ENCODE measurements at regions not wholly inside any gene's neighbourhood (a gene's known extent, or its start where the extent isn't known, plus 50 kb on each side); places are given as distances from the start of the nearest gene placed in this dataset.
A peak's percentile ranks its signal among the peaks of the same experiment; 100 is the strongest.

DNA sequence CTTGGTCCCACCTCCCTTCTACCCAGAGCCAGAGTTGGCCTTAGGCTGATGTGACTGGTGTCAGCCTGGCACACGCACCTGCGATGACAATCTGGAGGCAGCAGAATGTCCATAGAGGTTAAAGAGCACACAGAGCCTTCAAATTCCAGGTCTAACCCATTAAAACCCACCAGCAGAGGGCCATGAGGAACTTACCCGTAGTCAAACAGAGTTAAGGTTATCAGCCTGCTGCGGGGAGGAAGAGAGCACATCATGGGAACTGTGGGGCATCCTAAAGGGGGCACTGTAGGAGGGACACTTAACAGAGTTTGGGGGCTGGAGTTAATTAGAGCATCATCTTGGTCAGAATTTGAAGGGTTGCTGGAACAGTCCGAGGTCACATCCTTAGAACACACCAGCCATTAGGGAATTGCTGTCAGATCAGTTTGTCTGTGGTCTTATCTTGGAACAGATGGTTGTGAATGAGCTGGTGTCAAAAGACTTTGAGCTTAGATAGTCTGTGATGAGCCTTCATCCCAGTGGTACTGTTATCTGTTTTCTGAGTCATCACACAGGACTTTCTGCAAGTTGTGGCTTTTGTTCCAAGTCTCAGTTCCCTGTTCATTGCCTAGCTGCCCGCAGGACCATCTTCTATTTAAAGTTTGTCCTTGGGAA lies 248.6 kb downstream of the LOXHD1 start (continued):
- TF ChIP-seq, protein P1, sequence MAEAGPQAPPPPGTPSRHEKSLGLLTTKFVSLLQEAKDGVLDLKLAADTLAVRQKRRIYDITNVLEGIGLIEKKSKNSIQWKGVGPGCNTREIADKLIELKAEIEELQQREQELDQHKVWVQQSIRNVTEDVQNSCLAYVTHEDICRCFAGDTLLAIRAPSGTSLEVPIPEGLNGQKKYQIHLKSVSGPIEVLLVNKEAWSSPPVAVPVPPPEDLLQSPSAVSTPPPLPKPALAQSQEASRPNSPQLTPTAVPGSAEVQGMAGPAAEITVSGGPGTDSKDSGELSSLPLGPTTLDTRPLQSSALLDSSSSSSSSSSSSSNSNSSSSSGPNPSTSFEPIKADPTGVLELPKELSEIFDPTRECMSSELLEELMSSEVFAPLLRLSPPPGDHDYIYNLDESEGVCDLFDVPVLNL (CRISPR knock-in tag; IDR thresholded peaks at IDR 0.05; ENCODE audit: low read depth) = no peak
- TF ChIP-seq PRPF4 (IDR thresholded peaks at IDR 0.05; ENCODE audit: insufficient read depth, low read depth, low read length, poor library complexity, severe bottlenecking) (no peak), CHD1 (IDR thresholded peaks at IDR 0.05; ENCODE audit: low read length) (no peak), ZNF785 (CRISPR knock-in tag; IDR thresholded peaks at IDR 0.05) (no peak), NFE2 (IDR thresholded peaks at IDR 0.05; ENCODE audit: low read depth) (peak; percentile 57), HLTF (IDR thresholded peaks at IDR 0.05) (no peak), FOSL1 (tag; conservative IDR thresholded peaks at IDR 0.05) (peak; percentile 98), HDAC2 (IDR thresholded peaks at IDR 0.05) (peak; percentile 79; the same call in 1 of the 2 replicates), SMARCE1 (IDR thresholded peaks at IDR 0.05) (peak; percentile 84; the same call in 1 of the 2 replicates), HMGN3 (IDR thresholded peaks at IDR 0.05; ENCODE audit: borderline replicate concordance, extremely low read depth, insufficient read length, low read depth, low read length) (peak; percentile 42), HEY1 (CRISPR knock-in tag; IDR thresholded peaks at IDR 0.05; ENCODE audit: borderline replicate concordance) (no peak), ZNF316 (IDR thresholded peaks at IDR 0.05) (no peak), ZNF224 (CRISPR knock-in tag; IDR thresholded peaks at IDR 0.05) (no peak)
- TF ChIP-seq, protein P2, sequence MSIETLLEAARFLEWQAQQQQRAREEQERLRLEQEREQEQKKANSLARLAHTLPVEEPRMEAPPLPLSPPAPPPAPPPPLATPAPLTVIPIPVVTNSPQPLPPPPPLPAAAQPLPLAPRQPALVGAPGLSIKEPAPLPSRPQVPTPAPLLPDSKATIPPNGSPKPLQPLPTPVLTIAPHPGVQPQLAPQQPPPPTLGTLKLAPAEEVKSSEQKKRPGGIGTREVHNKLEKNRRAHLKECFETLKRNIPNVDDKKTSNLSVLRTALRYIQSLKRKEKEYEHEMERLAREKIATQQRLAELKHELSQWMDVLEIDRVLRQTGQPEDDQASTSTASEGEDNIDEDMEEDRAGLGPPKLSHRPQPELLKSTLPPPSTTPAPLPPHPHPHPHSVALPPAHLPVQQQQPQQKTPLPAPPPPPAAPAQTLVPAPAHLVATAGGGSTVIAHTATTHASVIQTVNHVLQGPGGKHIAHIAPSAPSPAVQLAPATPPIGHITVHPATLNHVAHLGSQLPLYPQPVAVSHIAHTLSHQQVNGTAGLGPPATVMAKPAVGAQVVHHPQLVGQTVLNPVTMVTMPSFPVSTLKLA (conservative IDR thresholded peaks at IDR 0.05) = no peak
- TF ChIP-seq, protein P3, sequence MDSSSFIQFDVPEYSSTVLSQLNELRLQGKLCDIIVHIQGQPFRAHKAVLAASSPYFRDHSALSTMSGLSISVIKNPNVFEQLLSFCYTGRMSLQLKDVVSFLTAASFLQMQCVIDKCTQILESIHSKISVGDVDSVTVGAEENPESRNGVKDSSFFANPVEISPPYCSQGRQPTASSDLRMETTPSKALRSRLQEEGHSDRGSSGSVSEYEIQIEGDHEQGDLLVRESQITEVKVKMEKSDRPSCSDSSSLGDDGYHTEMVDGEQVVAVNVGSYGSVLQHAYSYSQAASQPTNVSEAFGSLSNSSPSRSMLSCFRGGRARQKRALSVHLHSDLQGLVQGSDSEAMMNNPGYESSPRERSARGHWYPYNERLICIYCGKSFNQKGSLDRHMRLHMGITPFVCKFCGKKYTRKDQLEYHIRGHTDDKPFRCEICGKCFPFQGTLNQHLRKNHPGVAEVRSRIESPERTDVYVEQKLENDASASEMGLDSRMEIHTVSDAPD (CRISPR knock-in tag; IDR thresholded peaks at IDR 0.05) = no peak
- TF ChIP-seq, protein P4, sequence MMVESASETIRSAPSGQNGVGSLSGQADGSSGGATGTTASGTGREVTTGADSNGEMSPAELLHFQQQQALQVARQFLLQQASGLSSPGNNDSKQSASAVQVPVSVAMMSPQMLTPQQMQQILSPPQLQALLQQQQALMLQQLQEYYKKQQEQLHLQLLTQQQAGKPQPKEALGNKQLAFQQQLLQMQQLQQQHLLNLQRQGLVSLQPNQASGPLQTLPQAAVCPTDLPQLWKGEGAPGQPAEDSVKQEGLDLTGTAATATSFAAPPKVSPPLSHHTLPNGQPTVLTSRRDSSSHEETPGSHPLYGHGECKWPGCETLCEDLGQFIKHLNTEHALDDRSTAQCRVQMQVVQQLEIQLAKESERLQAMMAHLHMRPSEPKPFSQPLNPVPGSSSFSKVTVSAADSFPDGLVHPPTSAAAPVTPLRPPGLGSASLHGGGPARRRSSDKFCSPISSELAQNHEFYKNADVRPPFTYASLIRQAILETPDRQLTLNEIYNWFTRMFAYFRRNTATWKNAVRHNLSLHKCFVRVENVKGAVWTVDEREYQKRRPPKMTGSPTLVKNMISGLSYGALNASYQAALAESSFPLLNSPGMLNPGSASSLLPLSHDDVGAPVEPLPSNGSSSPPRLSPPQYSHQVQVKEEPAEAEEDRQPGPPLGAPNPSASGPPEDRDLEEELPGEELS (CRISPR knock-in tag; IDR thresholded peaks at IDR 0.05; ENCODE audit: borderline replicate concordance) = no peak
- TF ChIP-seq, protein P5, sequence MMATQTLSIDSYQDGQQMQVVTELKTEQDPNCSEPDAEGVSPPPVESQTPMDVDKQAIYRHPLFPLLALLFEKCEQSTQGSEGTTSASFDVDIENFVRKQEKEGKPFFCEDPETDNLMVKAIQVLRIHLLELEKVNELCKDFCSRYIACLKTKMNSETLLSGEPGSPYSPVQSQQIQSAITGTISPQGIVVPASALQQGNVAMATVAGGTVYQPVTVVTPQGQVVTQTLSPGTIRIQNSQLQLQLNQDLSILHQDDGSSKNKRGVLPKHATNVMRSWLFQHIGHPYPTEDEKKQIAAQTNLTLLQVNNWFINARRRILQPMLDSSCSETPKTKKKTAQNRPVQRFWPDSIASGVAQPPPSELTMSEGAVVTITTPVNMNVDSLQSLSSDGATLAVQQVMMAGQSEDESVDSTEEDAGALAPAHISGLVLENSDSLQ (IDR thresholded peaks at IDR 0.05) = peak; percentile 61; the same call in 1 of the 2 replicates
- TF ChIP-seq, protein P6, sequence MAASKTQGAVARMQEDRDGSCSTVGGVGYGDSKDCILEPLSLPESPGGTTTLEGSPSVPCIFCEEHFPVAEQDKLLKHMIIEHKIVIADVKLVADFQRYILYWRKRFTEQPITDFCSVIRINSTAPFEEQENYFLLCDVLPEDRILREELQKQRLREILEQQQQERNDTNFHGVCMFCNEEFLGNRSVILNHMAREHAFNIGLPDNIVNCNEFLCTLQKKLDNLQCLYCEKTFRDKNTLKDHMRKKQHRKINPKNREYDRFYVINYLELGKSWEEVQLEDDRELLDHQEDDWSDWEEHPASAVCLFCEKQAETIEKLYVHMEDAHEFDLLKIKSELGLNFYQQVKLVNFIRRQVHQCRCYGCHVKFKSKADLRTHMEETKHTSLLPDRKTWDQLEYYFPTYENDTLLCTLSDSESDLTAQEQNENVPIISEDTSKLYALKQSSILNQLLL (CRISPR knock-in tag; IDR thresholded peaks at IDR 0.05; ENCODE audit: borderline replicate concordance) = no peak
